Ascending aorta (tissue), 2 donors: ENCODE measurements at regions not wholly inside any gene's neighbourhood (a gene's known extent, or its start where the extent isn't known, plus 50 kb on each side); places are given as distances from the start of the nearest gene placed in this dataset.

ENCODE experiments used
- DNase-seq, 2 donors: peaks; one replicate each; pipeline ENCODE4 v3.0.0-alpha.2; 2019; ENCODE audit warnings: low spot score in 2 of 2
- H3K27ac ChIP-seq, 2 donors: fragments of 200-600 bp; sonication (generic); one replicate each; pipeline ENCODE4 v1.5.1; 2016 to 2017; ENCODE audit warnings: mild to moderate bottlenecking in 1 of 2
- H3K27me3 ChIP-seq: fragments of 200-600 bp; sonication (generic); one replicate; pipeline ENCODE4 v1.5.1; 2017
- H3K36me3 ChIP-seq, 2 donors: fragments of 200-600 bp; sonication (generic); one replicate each; pipeline ENCODE4 v1.5.1; 2016
- H3K4me1 ChIP-seq, 2 donors: fragments of 200-600 bp; sonication (generic); one replicate each; pipeline ENCODE4 v1.5.1; 2016 to 2017; ENCODE audit warnings: mild to moderate bottlenecking in 1 of 2
- H3K4me3 ChIP-seq, 2 donors: fragments of 200-600 bp; sonication (generic); one replicate each; pipeline ENCODE4 v1.5.1; 2016 to 2017; ENCODE audit warnings: mild to moderate bottlenecking in 1 of 2
- H3K9me3 ChIP-seq, 2 donors: fragments of 200-600 bp; sonication (generic); one replicate each; pipeline ENCODE4 v1.5.1; 2016
- intact Hi-C: fragments of 100-400 bp; cut with DNase I; formaldehyde crosslinking; loops from one replicate; pipeline ENCODE4 v1.15.1; 2023
- TF ChIP-seq, protein P1 (sequence below), 3 experiments: fragments of 200-600 bp in 2 of 3; fragments of 450-650 bp in 1 of 3; sonication (generic) in 2 of 3; IDR thresholded peaks; one replicate each; pipeline ENCODE4 v1.5.1; 2016 to 2019; ENCODE audit warnings: antibody characterized with exemption in 3 of 3, mild to moderate bottlenecking in 1 of 3, moderate library complexity in 1 of 3

DNA sequence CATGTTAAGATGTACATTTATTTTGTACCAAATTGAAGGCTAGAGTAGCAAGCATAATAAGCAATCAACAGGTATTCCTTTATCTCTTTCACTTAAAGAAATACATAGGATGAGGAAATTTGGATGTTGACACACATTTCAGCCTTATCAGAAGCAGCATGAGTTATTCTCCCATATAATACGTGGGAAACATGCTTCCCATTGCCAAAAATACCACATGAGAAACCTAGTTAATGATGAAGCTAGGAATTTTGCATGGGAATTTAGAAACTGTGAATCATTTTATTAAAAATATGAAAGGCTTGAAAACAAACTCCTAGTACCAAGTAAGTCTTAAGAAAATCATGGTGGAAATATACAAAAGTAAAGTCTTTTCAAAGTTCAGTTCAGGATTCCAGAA, 751.8 kb downstream of the TSN start:
- DNase-seq, result no peak
- intact Hi-C loops, result no loop called here
- TF ChIP-seq, protein P1, sequence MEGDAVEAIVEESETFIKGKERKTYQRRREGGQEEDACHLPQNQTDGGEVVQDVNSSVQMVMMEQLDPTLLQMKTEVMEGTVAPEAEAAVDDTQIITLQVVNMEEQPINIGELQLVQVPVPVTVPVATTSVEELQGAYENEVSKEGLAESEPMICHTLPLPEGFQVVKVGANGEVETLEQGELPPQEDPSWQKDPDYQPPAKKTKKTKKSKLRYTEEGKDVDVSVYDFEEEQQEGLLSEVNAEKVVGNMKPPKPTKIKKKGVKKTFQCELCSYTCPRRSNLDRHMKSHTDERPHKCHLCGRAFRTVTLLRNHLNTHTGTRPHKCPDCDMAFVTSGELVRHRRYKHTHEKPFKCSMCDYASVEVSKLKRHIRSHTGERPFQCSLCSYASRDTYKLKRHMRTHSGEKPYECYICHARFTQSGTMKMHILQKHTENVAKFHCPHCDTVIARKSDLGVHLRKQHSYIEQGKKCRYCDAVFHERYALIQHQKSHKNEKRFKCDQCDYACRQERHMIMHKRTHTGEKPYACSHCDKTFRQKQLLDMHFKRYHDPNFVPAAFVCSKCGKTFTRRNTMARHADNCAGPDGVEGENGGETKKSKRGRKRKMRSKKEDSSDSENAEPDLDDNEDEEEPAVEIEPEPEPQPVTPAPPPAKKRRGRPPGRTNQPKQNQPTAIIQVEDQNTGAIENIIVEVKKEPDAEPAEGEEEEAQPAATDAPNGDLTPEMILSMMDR (IDR thresholded peaks at IDR 0.05), result no peak
- H3K4me3 ChIP-seq, result no peak overlapping the region
- H3K36me3 ChIP-seq, result no peaks in the 10 kb centered on the region
- H3K4me1 ChIP-seq, result no peaks in the 10 kb centered on the region
- H3K9me3 ChIP-seq, result no peaks in the 10 kb centered on the region
- no peak overlapping the region for H3K27ac ChIP-seq
- no peaks in the 10 kb centered on the region for H3K27me3 ChIP-seq

DNA sequence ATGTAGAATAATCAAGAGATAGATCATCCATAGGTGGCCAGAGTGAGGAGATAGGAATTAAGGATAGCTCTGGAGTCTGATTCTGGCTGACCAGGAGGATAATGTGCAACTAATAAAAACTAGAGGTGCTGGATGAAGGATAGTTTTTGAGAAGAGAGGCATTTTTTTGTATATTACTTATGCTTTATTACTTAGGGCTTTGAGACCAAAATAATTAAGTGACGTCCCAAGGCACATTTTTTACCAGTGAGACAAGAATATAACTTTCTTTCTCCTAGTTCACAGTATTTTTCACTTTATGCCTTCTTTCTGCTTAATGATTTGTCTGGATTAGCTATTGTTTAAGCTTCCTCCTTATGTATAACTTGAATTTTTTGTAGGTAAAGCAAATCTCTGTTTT, 756.6 kb downstream of the TSN start:
- Histone ChIP-seq H3K4me1 (no peaks in the 10 kb centered on the region), H3K27ac (no peak overlapping the region), H3K27me3 (no peaks in the 10 kb centered on the region), H3K36me3 (no peaks in the 10 kb centered on the region), H3K4me3 (no peak overlapping the region), H3K9me3 (no peaks in the 10 kb centered on the region)
- TF ChIP-seq, protein P1 (IDR thresholded peaks at IDR 0.05), result no peak
- no peak for DNase-seq
- intact Hi-C loops, result no loop called here

DNA sequence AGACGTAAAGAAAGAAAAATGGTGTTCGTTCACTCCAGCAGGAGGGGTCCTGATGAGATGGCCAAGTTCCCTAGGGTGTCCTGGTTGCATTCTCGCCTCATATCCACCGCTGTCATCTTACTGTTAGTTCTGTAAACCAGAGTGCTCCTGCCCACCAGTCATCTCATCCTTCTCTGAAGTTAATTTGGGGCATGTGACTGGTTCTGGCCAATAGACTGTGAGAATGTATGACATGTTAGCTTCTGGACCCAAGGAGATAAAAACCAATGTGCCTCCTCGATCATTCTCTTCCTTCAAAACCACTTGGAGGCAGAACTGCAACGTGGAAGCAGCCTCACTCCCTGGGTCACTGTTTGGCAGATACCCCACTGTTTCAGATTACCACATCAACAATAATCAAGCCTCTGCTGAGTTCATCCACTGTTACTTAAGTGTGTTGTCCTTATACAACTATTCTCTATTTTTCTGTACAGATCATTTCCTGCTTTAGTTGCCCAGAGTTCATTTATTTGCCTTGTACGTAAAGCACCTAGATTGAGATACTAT, 759.1 kb downstream of the TSN start:
- intact Hi-C loops, result no loop called here
- H3K36me3 ChIP-seq, result no peaks in the 10 kb centered on the region
- no peak for DNase-seq
- no peaks in the 10 kb centered on the region for H3K9me3 ChIP-seq
- TF ChIP-seq, protein P1 (IDR thresholded peaks at IDR 0.05), result no peak
- H3K4me3 ChIP-seq, result no peak overlapping the region
- no peaks in the 10 kb centered on the region for H3K27me3 ChIP-seq
- no peaks in the 10 kb centered on the region for H3K4me1 ChIP-seq
- H3K27ac ChIP-seq, result no peak overlapping the region

DNA sequence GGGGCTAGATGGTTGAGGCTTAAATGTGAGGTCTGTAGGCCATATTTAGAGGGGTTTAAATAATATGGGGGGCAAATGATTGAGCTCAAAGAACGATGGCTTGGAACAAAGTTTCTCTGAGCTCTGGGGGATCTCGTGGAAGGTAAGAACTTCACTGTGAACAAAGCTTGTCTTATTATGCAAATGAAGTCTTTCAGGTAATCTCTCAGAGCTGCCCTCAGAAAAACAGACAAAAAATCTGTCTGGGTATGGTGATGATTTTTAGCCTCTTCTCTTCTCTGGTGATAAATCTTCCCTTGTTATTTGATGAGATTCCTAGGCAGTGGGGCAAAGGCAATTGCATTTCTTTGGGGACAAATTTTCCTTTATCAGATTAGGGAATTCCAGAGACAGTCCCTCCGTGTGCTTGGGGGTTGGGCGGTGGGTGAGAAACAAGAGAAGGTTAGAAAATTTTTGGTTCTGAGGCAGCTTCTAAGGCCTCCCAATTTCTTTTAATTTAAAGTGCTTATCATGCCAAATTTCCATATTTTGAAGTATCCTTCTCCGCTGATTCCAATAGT, 760.4 kb downstream of the TSN start:
- no peak overlapping the region for H3K27ac ChIP-seq
- TF ChIP-seq, protein P1 (IDR thresholded peaks at IDR 0.05), result no peak
- no peak for DNase-seq
- H3K4me3 ChIP-seq, result no peak overlapping the region
- H3K9me3 ChIP-seq, result no peaks in the 10 kb centered on the region
- H3K27me3 ChIP-seq, result no peaks in the 10 kb centered on the region
- H3K4me1 ChIP-seq, result no peaks in the 10 kb centered on the region
- intact Hi-C loops, result no loop called here
- H3K36me3 ChIP-seq, result no peaks in the 10 kb centered on the region

DNA sequence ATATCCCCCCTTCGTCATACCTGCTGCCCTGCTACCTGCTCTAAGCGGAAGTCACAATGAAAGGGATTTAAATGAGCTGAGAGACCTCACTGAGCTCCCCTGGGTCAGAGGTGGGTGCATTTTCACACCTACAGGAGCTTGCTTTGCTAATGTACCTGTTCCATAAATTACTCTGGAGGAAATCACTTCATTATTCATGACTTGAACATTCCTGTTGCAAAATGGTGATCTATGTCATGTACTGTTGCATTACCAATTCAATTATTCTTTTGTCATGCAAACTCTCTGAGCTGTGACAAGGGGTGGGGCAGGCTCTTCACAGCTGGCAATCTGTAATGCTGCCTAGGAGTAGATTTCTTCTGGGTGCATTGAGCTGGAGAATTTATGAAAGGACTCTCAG, 761.3 kb downstream of the TSN start:
- intact Hi-C loops, result no loop called here
- Histone ChIP-seq H3K27ac (no peak overlapping the region), H3K4me1 (no peaks in the 10 kb centered on the region), H3K4me3 (no peak overlapping the region), H3K27me3 (no peaks in the 10 kb centered on the region), H3K36me3 (no peaks in the 10 kb centered on the region), H3K9me3 (no peaks in the 10 kb centered on the region)
- TF ChIP-seq, protein P1 (IDR thresholded peaks at IDR 0.05), result no peak
- no peak for DNase-seq

DNA sequence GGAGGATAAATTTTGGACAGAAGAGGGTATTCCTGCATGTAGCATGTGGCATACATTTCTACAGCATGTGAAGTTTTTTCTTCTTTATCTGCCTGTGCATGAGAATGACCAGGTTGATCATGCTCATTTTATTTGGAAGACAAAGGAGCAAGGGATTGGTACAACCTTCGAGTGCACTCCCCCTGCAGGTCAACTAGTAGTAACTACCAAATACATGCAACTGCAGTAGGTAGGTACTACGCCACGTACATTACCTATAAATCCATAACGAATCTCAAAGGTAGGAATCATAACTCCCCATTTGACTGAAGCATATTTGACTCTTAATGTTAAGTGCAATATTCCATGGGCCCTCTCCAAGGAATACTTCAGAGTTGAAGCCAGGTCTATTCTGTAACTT, 763.9 kb downstream of the TSN start:
- Histone ChIP-seq H3K9me3 (no peaks in the 10 kb centered on the region), H3K4me1 (no peaks in the 10 kb centered on the region), H3K27me3 (no peaks in the 10 kb centered on the region), H3K27ac (no peak overlapping the region), H3K36me3 (no peaks in the 10 kb centered on the region), H3K4me3 (no peak overlapping the region)
- TF ChIP-seq, protein P1 (IDR thresholded peaks at IDR 0.05), result no peak
- intact Hi-C loops, result no loop called here
- no peak for DNase-seq
